Gastroesophageal sphincter (tissue), 3 donors: ENCODE measurements at regions not wholly inside any gene's neighbourhood (a gene's known extent, or its start where the extent isn't known, plus 50 kb on each side); places are given as distances from the start of the nearest gene placed in this dataset.

ENCODE experiments used
- CTCF ChIP-seq, 4 experiments: fragments of 200-600 bp in 2 of 4; fragments of 450-650 bp in 2 of 4; sonication (generic) in 1 of 4; IDR thresholded peaks; one replicate each; pipeline ENCODE4 v1.5.1; 2017 to 2019; ENCODE audit warnings: antibody characterized with exemption in 4 of 4, mild to moderate bottlenecking in 2 of 4, moderate library complexity in 2 of 4
- EP300 ChIP-seq: sonication (generic); formaldehyde crosslinking; IDR thresholded peaks from one replicate; pipeline ENCODE4 v1.6.1; 2017; ENCODE audit warnings: antibody characterized with exemption, mild to moderate bottlenecking
- POLR2A ChIP-seq, 2 donors: fragments of 450-650 bp; IDR thresholded peaks; one replicate each; pipeline ENCODE4 v1.6.1; 2017; ENCODE audit warnings: antibody characterized with exemption in 2 of 2, mild to moderate bottlenecking in 2 of 2, moderate library complexity in 1 of 2
- POLR2AphosphoS5 ChIP-seq: sonication (generic); formaldehyde crosslinking; IDR thresholded peaks from one replicate; pipeline ENCODE4 v1.6.1; 2017; ENCODE audit warnings: antibody characterized with exemption

GRCh38 chr17:68661265-68662036 lies 60.3 kb upstream of the FAM20A start:
- TF ChIP-seq CTCF (IDR thresholded peaks at IDR 0.05): no peak
- no peak for TF ChIP-seq POLR2AphosphoS5
- TF ChIP-seq POLR2A (IDR thresholded peaks at IDR 0.05): no peak
- TF ChIP-seq EP300: no peak
